Epithelial cell of esophagus (primary cell): ENCODE measurements at regions not wholly inside any gene's neighbourhood (a gene's known extent, or its start where the extent isn't known, plus 50 kb on each side); places are given as distances from the start of the nearest gene placed in this dataset.

Source experiments
- DNase-seq: peaks from one replicate; pipeline ENCODE4 v3.0.0; 2010; ENCODE audit warnings: low read depth
- H3K4me3 ChIP-seq: 2 replicates; pipeline ENCODE4 v1.5.1; 2011; ENCODE audit warnings: mild to moderate bottlenecking, low read length, control low read depth
- TF ChIP-seq, protein P1 (sequence below): IDR thresholded peaks from 2 replicates; pipeline ENCODE4 v1.5.1; 2011; ENCODE audit warnings: low read depth, mild to moderate bottlenecking, low read length, control low read depth, inconsistent platforms; ENCODE audit not compliant: insufficient read depth; ENCODE audit errors: missing control alignments

DNA sequence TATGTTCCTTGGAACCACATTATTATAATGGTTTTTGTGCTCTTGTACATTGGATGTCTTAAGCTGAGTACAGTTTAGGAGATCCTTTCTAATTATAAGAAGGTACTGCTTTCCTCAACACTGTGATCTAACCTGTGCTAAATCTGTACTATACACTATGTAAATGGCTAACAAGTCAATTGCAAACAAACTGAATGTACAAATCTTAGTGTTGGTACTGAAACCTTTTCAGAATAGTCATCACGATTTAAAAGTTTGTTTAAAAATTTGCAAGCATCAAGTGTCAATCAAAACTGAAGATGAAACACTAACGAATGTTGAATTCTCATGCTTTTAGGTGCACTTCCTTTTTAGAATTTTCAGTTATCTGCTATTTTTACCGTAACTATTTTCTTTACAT lies 2090.4 kb upstream of the TENM3 start:
- TF ChIP-seq, protein P1, sequence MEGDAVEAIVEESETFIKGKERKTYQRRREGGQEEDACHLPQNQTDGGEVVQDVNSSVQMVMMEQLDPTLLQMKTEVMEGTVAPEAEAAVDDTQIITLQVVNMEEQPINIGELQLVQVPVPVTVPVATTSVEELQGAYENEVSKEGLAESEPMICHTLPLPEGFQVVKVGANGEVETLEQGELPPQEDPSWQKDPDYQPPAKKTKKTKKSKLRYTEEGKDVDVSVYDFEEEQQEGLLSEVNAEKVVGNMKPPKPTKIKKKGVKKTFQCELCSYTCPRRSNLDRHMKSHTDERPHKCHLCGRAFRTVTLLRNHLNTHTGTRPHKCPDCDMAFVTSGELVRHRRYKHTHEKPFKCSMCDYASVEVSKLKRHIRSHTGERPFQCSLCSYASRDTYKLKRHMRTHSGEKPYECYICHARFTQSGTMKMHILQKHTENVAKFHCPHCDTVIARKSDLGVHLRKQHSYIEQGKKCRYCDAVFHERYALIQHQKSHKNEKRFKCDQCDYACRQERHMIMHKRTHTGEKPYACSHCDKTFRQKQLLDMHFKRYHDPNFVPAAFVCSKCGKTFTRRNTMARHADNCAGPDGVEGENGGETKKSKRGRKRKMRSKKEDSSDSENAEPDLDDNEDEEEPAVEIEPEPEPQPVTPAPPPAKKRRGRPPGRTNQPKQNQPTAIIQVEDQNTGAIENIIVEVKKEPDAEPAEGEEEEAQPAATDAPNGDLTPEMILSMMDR: no peak
- H3K4me3 ChIP-seq: no peak overlapping the region
- DNase-seq: no peak

DNA sequence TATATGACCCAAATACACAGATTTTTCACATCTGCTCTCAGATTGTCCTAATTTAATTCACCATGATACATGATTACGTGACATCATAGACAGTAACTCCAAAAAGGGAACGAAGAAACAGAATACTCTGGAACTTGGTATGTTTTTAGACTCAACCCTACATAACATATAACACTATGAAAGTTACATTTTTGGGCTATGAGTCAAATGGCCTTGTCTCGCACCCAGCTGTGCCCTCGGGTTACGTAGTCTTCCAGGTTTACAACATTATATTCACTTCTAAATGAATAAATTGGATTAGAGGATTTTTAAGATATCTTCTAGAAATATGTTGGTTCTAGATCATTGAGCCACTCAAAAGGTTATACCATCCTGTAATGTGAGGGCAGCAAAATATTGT lies 2089.6 kb upstream of the TENM3 start:
- H3K4me3 ChIP-seq: no peak overlapping the region
- no peak for DNase-seq
- TF ChIP-seq, protein P1: no peak

DNA sequence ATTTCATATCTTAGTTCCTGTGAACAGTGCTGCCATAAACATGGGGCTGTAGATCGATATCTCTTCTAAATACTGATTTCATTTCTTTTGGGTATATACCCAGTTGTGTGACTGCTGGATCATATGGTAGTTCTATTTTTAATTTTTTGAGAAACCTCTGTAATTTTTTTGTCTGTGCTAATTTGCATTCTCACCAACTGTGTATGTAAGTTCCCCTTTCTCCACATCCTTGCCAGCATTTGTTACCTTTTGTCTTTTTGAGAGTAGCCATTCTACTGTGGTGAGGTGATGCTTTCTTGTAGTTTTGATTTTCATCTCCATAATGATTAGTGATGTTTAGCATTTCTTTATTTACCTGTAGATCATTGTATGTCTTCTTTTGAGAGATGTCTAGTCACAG lies 2086.5 kb upstream of the TENM3 start:
- TF ChIP-seq, protein P1: no peak
- no peak overlapping the region for H3K4me3 ChIP-seq

DNA sequence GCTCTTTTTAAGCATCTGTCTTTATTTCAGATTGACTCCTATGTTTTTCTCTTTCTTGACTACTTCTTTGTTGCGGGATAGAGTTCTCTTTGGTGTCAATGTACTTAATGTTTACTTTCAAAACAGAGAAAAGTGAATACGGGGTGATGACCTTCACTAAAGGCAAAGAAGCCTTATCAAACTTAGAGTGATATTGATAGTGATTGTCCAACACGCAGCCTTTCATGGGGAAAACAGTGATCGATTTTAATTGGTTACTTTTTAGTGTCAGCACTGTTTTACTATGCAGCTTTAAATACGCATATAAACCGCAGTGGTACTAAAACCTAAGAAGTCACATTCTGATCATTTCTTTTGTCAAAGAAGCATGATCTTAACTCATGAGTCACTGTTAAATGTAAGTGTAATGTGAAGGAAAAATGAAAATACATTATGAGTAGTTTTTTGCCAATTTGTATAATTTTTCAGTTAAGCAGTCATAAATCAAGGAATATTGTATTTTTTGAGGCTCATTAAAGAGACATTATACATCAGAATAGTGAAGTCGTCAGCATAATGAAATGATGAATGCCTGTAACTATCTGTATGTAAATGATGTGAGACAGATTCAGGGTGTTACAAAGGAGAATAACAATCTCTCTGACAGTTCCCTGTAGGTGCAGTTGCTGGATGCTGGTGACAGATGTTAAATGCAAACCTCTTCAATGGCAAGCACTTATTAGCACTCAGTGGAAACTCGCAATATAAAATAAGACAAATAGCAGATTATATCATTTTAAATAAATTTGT lies 2082.8 kb upstream of the TENM3 start:
- DNase-seq: no peak
- H3K4me3 ChIP-seq: no peak overlapping the region
- TF ChIP-seq, protein P1: no peak

More for the DNA sequence above, 2086.5 kb upstream of the TENM3 start:
- no peak for DNase-seq

DNA sequence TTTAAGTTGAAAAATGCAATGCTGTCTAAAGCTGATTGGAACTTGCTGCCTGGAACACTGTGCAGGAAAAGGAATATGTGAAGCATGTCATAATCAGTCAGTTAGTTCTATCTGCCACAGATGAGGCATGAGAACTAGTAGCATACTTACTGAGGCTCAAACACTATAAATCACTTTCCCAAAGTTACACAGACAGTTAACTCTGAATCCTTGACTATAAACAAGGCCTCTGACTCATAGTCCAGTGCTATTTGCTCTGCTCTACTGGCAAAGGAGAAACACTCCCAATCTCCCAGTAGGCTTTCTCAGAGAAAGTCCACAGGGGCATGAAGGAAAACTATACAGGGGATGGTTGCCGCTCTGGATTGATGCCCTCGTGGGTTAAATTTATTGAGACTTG lies 2078.4 kb upstream of the TENM3 start:
- peak; percentile 28 for DNase-seq
- H3K4me3 ChIP-seq: no peak overlapping the region
- TF ChIP-seq, protein P1: no peak

DNA sequence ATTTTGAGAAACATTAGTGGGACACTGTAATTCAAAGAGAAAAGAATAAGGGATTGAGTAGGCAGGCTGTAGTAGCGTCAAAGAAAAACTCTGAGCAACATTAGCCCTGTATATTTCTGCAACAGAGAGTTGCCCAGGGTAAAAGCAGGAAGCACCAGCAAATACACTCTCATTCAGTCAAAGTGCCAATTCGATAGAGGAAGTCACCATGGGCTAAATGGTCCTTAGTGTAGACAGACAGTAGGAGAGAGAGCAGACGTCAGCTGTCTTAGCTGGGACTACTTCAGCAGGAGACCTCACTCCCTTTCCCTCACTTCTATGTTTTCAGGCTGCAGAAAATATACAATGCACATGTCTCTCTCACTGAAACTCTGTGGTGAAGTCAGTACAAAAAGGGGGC lies 2073.8 kb upstream of the TENM3 start:
- TF ChIP-seq, protein P1: no peak
- no peak for DNase-seq

DNA sequence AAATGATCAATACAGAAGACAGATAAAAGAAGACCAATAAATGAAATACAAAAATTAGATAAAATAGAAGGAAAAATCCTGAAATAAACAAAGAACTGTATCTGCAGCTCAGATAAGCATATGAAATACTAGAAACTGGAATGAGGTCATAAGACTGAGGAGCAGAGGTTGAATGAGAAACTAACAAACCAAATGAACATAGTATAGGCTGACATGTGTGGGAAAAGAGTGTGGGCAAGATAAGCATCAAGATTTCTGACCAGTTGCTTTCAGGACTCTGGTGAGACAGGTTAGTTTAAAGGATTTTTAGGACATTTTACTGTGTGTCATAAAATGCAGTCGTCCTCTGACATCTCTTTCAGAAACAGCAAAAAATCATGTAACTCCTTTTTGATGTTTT lies 2073.2 kb upstream of the TENM3 start:
- no peak overlapping the region for H3K4me3 ChIP-seq
- DNase-seq: no peak
- TF ChIP-seq, protein P1: no peak

More for the DNA sequence above, 2073.8 kb upstream of the TENM3 start:
- no peak overlapping the region for H3K4me3 ChIP-seq
